GM12878 (cell line): ENCODE measurements at regions not wholly inside any gene's neighbourhood (a gene's known extent, or its start where the extent isn't known, plus 50 kb on each side); places are given as distances from the start of the nearest gene placed in this dataset.

Source experiments
- ATAC-seq: fragments of 200-7000 bp; cut with Tn5 transposase; 3 replicates; pipeline ENCODE4 v1.9.1; 2020; ENCODE audit warnings: mild to moderate bottlenecking, moderate library complexity
- BruUV-seq: library from RNA; stranded (reverse); fragments of 400-500 nt; replicated peaks from 2 replicates; lab custom pipeline; 2021; lab: Mats Ljungman, UMichigan
- CTCF ChIA-PET: fragments of 300-600 bp; sonication (Branson Sonifier 250); formaldehyde crosslinking; extraction: SDS; loops from one replicate; lab custom pipeline; 2021; ENCODE audit warnings: inconsistent platforms; lab: Yijun Ruan, JAX
- POLR2A ChIA-PET: fragments of 350-600 bp; formaldehyde crosslinking; extraction: SDS; loops from one replicate; lab custom pipeline; 2021; ENCODE audit warnings: inconsistent platforms; lab: Charles Lee
- RAD21 ChIA-PET: fragments of 300-600 bp; sonication (Branson Sonifier 250); formaldehyde crosslinking; loops from one replicate; lab custom pipeline; 2023; ENCODE audit warnings: antibody characterized with exemption; ENCODE audit not compliant: unreplicated experiment; lab: Charles Lee
- SMC1A ChIA-PET: fragments of 300-600 bp; sonication (Branson Sonifier 250); formaldehyde crosslinking; loops from one replicate; lab custom pipeline; 2023; ENCODE audit not compliant: unreplicated experiment, uncharacterized antibody; lab: Charles Lee
- DNase-seq: peaks from one replicate; pipeline ENCODE4 v3.0.0-alpha.2; 2011; ENCODE audit warnings: low read depth, low spot score
- FAIRE-seq: peaks from 3 replicates; lab custom pipeline; 2011; peaks lifted over from hg19 to GRCh38; lab: Jason Lieb, UNC
- H2AFZ ChIP-seq: 2 replicates; pipeline ENCODE4 v1.6.0; 2011; ENCODE audit warnings: low read depth, low read length, control low read depth; ENCODE audit not compliant: control insufficient read depth
- H3K27ac ChIP-seq: 2 replicates; pipeline ENCODE4 v1.5.1; 2011; ENCODE audit warnings: control low read depth; ENCODE audit not compliant: control insufficient read depth, insufficient read depth
- H3K27me3 ChIP-seq, 2 experiments: replicated peaks in 1 of 2; 2 replicates each; pipeline versions ENCODE4 v1.6.0 to v1.6.1; 2011; ENCODE audit warnings: low read length in 1 of 2; ENCODE audit not compliant: control insufficient read depth in 2 of 2, insufficient read depth in 2 of 2
- H3K36me3 ChIP-seq, 2 experiments: 2 replicates each; pipeline ENCODE4 v1.5.1; 2011; ENCODE audit warnings: low read length in 1 of 2; ENCODE audit not compliant: control insufficient read depth in 2 of 2, insufficient read depth in 2 of 2
- H3K4me1 ChIP-seq: 2 replicates; pipeline ENCODE4 v1.6.1; 2011; ENCODE audit warnings: mild to moderate bottlenecking, low read length, moderate library complexity, mixed read lengths; ENCODE audit not compliant: control insufficient read depth, insufficient read depth
- H3K4me2 ChIP-seq: 2 replicates; pipeline ENCODE4 v1.6.0; 2011; ENCODE audit warnings: control low read depth; ENCODE audit not compliant: control insufficient read depth, insufficient read depth
- H3K4me3 ChIP-seq: fragments of 200-600 bp; sonication (generic); 2 replicates; pipeline ENCODE4 v1.5.1; 2016
- H3K79me2 ChIP-seq: 2 replicates; pipeline ENCODE4 v1.6.0; 2011; ENCODE audit warnings: low read length; ENCODE audit not compliant: control insufficient read depth, insufficient read depth
- H3K9ac ChIP-seq: 2 replicates; pipeline ENCODE4 v1.8.0; 2011; ENCODE audit warnings: low read length, control low read depth, mixed read lengths; ENCODE audit not compliant: control insufficient read depth, insufficient read depth
- H3K9me3 ChIP-seq: replicated peaks from 3 replicates; pipeline ENCODE4 v1.5.1; 2011; ENCODE audit warnings: mild to moderate bottlenecking, low read length; ENCODE audit not compliant: control insufficient read depth, insufficient read depth
- H4K20me1 ChIP-seq: 2 replicates; pipeline ENCODE4 v1.6.0; 2011; ENCODE audit not compliant: control insufficient read depth, insufficient read depth
- ATF7 ChIP-seq: fragments of 450-650 bp; IDR thresholded peaks from 2 replicates; pipeline ENCODE4 v1.6.1; 2016; ENCODE audit warnings: low read depth, mild to moderate bottlenecking
- BCL11A ChIP-seq: IDR thresholded peaks from 2 replicates; pipeline ENCODE4 v1.6.1; 2011; ENCODE audit warnings: low read depth, low read length
- BMI1 ChIP-seq: fragments of 450-650 bp; IDR thresholded peaks from 2 replicates; pipeline ENCODE4 v1.6.1; 2016; ENCODE audit warnings: mild to moderate bottlenecking, moderate library complexity, borderline replicate concordance
- CEBPB ChIP-seq, 2 experiments: fragments of 150-350 bp in 1 of 2; IDR thresholded peaks; 2 replicates each; pipeline ENCODE4 v1.6.1; 2012 to 2014; ENCODE audit warnings: low read depth in 2 of 2, low read length in 2 of 2, borderline replicate concordance in 1 of 2, inconsistent platforms in 1 of 2
- CEBPZ ChIP-seq: fragments of 150-350 bp; IDR thresholded peaks from 2 replicates; pipeline ENCODE4 v1.6.1; 2016; ENCODE audit warnings: low read depth, low read length
- MYC ChIP-seq: IDR thresholded peaks from 2 replicates; pipeline ENCODE4 v1.6.1; 2011; ENCODE audit warnings: mild to moderate bottlenecking, low read length, moderate library complexity, inconsistent platforms; ENCODE audit not compliant: insufficient read depth, insufficient replicate concordance, insufficient read length, severe bottlenecking
- PML ChIP-seq: IDR thresholded peaks from 2 replicates; pipeline ENCODE4 v1.6.1; 2012; ENCODE audit warnings: low read length, inconsistent platforms
- POLR2AphosphoS5 ChIP-seq: IDR thresholded peaks from 2 replicates; pipeline ENCODE4 v1.6.1; 2011; ENCODE audit warnings: mild to moderate bottlenecking, low read length, inconsistent platforms
- SMAD1 ChIP-seq: fragments of 450-650 bp; IDR thresholded peaks from 2 replicates; pipeline ENCODE4 v1.6.1; 2018; ENCODE audit warnings: mild to moderate bottlenecking, low read depth; ENCODE audit not compliant: partially characterized antibody
- SMARCA5 ChIP-seq: fragments of 450-650 bp; IDR thresholded peaks from 2 replicates; pipeline ENCODE4 v1.6.1; 2017; ENCODE audit warnings: mild to moderate bottlenecking
- SUZ12 ChIP-seq: fragments of 200-600 bp; sonication (generic); IDR thresholded peaks from one replicate; pipeline ENCODE4 v1.6.1; 2018; ENCODE audit warnings: antibody characterized with exemption, mild to moderate bottlenecking; ENCODE audit not compliant: unreplicated experiment
- TCF7 ChIP-seq: IDR thresholded peaks from 2 replicates; pipeline ENCODE4 v1.6.1; 2014; ENCODE audit warnings: antibody characterized with exemption, borderline replicate concordance
- ZNF207 ChIP-seq: fragments of 450-650 bp; IDR thresholded peaks from 2 replicates; pipeline ENCODE4 v1.6.1; 2014; ENCODE audit warnings: antibody characterized with exemption, mild to moderate bottlenecking, borderline replicate concordance
- ZNF274 ChIP-seq: IDR thresholded peaks from one replicate; pipeline ENCODE4 v1.8.0; 2011; ENCODE audit not compliant: insufficient read length, insufficient read depth
- in situ Hi-C: fragments of 300-500 bp; cut with MboI; formaldehyde crosslinking; loops from 9 replicates; pipeline ENCODE4 v1.14.3; 2018; ENCODE audit warnings: mixed read lengths
- intact Hi-C: fragments of 100-400 bp; cut with micrococcal nuclease; formaldehyde crosslinking; loops from one replicate; pipeline ENCODE4 v1.14.2; 2022; ENCODE audit not compliant: unreplicated experiment
- TF ChIP-seq, protein P1 (sequence below): IDR thresholded peaks from 2 replicates; pipeline ENCODE4 v1.6.1; 2011; ENCODE audit warnings: borderline replicate concordance, low read depth, mild to moderate bottlenecking, moderate library complexity, low read length; ENCODE audit not compliant: insufficient read depth, poor library complexity, severe bottlenecking

GRCh38 chr2:181128199-181128598, 147.8 kb downstream of the UBE2E3 start:
- FAIRE-seq (peak; percentile 35), DNase-seq (no peak), ATAC-seq (peak; percentile 77)
- Histone ChIP-seq H4K20me1 (no peaks in the 10 kb centered on the region), H3K4me3 (no peak overlapping the region), H3K4me2 (peak overlapping the region; percentile 50), H3K79me2 (no peaks in the 10 kb centered on the region), H3K27ac (peak overlapping the region; percentile 61), H3K9me3 (no peaks in the 10 kb centered on the region; the same call in 1 of the 3 replicates), H3K36me3 (no peaks in the 10 kb centered on the region), H3K27me3 (no peaks in the 10 kb centered on the region), H2AFZ (no peak overlapping the region; the same call in 1 of the 2 replicates), H3K9ac (no peak overlapping the region), H3K4me1 (peaks cover 14% of the 10 kb centered on the region)
- in situ Hi-C loops, result no loop called here
- POLR2A ChIA-PET, result no interaction called here
- SMC1A ChIA-PET, result interaction anchor here (0.8 to 4.5 kb wide), 13 partner anchors 11 to 456 kb away, joined by 3 to 30 read pairs (median 4); no protein-coding TSS in a partner anchor
- BruUV-seq, result no TSS peak
- CTCF ChIA-PET, result interaction anchor here (0.6 to 5.2 kb wide), 7 partner anchors 16 to 558 kb away, joined by 3 to 16 read pairs (median 5); no protein-coding TSS in a partner anchor
- RAD21 ChIA-PET, result interaction anchor here (0.9 to 2.1 kb wide), 5 partner anchors 13 to 334 kb away, joined by 3 to 8 read pairs (median 5); no protein-coding TSS in a partner anchor
- intact Hi-C loops, result loop anchor here (1.0 to 5.0 kb wide), 2 partner anchors 21 to 109 kb away; no protein-coding TSS in a partner anchor
- TF ChIP-seq CEBPB (IDR thresholded peaks at IDR 0.05; ENCODE audit: borderline replicate concordance in 1 of 2, low read depth in 2 of 2, low read length in 2 of 2), result peak in 1 of 2 experiments; percentile 88; a peak in 2 of 4 replicates
- TF ChIP-seq PML, result peak; percentile 81
- TF ChIP-seq SMAD1, result no peak
- TF ChIP-seq ZNF207, result no peak
- TF ChIP-seq ATF7, result 0 out of 2 replicates have a peak, but pooled peaks have one; percentile 43
- TF ChIP-seq, protein P1, sequence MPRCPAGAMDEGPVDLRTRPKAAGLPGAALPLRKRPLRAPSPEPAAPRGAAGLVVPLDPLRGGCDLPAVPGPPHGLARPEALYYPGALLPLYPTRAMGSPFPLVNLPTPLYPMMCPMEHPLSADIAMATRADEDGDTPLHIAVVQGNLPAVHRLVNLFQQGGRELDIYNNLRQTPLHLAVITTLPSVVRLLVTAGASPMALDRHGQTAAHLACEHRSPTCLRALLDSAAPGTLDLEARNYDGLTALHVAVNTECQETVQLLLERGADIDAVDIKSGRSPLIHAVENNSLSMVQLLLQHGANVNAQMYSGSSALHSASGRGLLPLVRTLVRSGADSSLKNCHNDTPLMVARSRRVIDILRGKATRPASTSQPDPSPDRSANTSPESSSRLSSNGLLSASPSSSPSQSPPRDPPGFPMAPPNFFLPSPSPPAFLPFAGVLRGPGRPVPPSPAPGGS, result peak; percentile 71
- TF ChIP-seq SMARCA5, result no peak
- peak; percentile 80 for TF ChIP-seq TCF7
- no peak for TF ChIP-seq POLR2AphosphoS5
- TF ChIP-seq BCL11A, result peak; percentile 98
- no peak for TF ChIP-seq CEBPZ
- no peak for TF ChIP-seq ZNF274
- no peak for TF ChIP-seq SUZ12
- TF ChIP-seq MYC, result no peak
- TF ChIP-seq BMI1, result peak; percentile 86
